HUDEP-2 (cell line): ENCODE measurements at regions not wholly inside any gene's neighbourhood (a gene's known extent, or its start where the extent isn't known, plus 50 kb on each side); places are given as distances from the start of the nearest gene placed in this dataset.
"Not testable (repeated sequence)": the region's sequence is repeated elsewhere in the genome, so short reads cannot be mapped to it uniquely, and the experiment has no call there.

Experiments used
- DNase-seq, 76 experiments: peaks; one replicate each; lab custom pipeline; 2025; ENCODE audit not compliant: unreplicated experiment in 76 of 76; lab: John Stamatoyannopoulos, UW

DNA sequence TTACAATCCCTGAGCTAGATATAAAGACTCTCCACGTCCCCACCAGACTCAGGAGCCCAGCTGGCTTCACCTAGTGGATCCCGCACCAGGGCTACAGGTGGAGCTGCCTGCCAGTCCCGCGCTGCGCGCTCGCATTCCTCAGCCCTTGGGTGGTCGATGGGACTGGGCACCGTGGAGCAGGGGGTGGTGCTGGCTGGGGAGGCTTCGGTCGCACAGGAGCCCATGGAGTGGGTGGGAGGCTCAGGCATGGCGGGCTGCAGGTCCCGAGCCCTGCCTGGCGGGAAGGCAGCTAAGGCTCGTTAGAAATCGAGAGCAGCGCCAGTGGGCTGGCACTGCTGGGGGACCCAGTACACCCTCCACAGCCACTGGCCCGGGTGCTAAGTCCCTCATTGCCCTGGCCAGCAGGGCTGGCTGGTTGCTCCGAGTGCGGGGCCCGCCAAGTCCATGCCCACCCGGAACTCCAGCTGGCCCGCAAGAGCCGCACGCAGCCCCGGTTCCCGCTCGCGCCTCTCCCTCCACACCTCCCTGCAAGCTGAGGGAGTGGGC, 423.7 kb downstream of the OLFM4 start:
- DNase-seq, result not testable (repeated sequence)

DNA sequence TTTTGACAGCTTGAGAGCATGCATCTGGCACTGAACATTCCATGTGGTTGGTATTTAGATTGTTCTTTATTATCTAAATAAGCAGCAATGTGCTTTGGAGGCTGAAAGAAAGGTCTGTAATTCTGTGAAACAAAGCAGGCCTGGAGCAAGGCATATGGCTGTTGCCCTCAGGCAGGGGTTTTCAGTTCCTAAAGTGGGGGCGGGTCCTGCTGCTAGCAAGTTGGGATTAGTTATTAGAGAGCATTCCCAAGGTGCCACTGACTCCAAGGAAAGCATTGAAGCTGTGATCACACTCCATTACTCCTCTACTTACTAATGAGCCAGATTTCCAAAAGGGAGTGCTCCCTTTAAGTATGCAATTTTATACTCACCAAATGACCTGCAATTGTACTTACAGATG, 432.2 kb downstream of the OLFM4 start:
- no peak for DNase-seq

DNA sequence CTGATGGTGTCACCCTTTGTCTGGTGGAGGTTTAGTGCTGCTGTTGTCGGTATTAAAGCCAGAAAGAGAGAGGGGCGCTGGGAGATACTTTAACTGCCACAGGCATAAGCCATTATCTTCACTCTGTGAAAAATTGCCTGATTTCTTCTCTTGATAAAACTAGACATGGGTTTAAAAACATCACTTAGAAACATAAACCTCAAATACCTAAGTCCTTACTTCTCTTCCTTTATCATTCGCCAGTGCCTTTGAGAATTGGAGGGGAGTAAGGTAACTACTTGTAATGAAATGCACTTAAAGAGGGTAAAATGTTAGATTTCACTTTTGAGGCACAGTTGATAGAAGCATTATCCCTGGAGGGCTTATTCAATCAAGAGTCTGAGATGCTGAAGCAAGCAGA, 434.5 kb downstream of the OLFM4 start:
- DNase-seq, result no peak

DNA sequence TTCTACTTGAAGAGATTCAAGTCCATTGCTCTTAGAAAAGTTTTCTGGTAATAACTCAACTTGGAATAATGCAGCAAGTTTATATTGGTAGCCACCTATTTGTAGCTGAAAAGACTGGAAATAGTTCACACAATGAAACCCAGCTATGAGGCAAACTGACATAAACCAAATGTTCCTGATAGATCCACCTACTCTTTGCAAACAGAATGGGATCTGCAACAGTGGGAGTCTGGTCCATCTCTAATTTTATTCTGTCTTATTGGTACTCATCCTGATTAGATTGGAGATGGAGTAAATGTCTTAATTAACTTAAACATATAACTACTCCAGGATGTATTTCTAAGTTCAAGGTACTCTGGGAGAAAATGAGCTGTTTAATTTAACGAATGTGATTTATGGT, 438.0 kb downstream of the OLFM4 start:
- no peak for DNase-seq

DNA sequence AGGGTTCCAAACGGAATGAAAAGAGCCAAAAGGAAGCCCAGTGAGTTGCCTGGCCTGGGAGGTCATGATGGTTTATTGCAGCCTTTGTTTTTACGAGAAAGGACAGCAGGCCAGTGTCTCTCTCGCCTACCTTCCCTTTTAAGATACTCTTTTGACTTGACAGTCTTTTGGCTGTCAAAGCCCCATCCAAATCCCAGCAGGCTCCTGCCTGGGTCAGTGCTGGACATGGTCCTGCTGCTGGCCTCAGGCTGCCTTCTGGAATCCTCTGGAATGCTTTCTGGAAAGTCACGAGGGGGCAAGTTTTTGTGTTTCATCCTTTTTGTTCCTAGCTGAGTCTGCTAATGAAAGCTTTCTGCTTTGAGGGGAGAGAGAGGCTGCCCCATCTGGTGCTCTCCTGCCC, 444.8 kb downstream of the OLFM4 start:
- no peak for DNase-seq

DNA sequence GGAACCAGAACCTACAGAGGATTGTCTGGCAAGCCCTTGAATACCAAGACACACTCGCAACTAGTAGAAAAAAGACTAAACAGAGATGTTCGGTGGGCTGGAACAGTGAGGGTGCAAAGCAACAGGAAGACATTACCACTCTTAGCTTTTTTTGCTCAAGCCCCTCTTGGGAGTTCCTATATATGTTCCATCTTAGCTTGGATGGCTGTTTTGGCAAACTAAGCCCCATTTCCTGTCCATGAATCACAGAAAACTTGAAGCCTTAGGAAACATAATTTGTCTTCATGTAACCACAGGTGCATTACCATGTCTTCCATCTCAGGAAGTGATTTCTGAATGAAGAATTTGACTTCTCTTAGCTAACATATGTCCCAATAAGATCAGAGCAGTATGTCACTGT, 446.3 kb downstream of the OLFM4 start:
- no peak for DNase-seq

DNA sequence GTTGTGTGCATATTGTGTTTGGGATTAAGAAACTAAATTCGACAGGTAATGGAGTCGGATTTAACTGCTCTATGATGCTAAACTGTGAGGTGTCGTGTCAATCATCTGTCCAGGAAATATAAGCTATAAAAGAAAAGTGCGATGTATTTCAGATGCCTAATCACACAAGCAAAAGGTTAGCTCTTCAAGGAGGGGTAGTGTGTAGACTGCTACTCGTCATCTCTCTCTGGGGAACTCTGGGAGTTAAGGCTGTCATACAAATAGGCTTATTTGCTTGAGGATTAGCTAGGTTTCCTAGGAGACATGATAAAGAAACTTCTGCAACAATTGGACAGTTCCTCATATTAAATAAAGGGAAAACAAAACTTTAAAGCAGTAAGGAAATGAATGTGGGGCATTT, 462.1 kb downstream of the OLFM4 start:
- no peak for DNase-seq

DNA sequence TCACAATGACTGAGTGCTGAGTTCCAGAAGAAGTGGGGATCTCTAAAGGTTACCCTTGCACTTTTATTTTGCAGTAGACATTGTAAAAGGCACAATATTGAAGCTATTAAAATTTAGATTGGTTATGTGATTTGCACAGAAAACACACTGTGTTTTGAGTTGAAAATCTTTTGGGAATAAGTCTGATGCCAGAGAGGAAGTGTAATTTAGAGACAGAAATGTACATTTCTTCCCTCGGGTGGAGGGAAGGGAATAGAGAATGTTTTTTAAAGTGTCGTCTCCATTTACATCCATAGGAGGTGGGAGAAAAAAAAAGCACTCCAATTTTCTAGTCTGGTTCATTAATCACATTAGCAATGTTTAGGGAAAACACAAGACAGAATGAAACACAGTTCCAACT, 465.8 kb downstream of the OLFM4 start:
- DNase-seq, result no peak

DNA sequence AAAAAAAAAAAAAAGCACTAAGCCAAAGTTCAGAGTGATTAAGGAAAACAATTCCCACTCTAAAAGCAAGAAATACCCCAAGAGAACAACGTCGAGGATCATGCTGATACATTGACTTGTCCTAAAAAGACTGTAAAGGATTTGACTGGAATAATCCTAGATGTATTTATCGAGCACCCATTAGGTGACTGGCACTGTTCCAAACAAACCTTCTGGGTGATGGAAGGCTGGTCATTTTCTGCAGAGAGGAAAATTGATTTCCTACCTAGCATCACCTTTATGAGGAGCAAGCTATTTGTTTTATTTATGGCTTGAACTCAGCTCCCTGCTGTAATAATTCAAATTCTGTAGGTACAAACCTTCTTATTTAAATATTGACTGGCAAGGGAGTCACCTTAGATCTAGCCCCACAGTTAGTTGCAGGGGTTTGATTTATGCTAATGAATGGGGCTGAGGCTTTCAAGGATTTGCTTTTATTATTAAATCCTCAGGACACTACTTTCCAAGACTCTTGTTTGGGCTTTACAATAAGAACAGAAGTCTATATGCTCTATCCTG, 471.0 kb downstream of the OLFM4 start:
- no peak for DNase-seq

DNA sequence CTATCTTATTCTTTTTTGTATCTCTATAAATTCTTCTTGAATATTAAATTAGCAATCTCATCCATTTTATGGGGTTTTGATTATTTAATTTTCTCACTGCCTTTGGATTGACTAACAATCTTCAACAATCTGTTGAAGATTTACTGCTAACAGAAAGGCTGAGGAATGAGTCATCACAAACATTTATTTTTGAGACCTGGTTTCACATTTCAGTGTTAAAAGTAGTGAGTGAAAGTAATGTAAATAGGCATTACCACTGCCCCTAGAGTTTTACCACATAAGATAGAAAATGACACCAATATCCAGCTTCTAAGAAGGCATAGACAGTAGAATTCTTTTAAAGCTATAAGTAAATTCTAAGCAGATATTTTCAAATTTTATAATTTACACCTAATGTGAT, 472.8 kb downstream of the OLFM4 start:
- no peak for DNase-seq

DNA sequence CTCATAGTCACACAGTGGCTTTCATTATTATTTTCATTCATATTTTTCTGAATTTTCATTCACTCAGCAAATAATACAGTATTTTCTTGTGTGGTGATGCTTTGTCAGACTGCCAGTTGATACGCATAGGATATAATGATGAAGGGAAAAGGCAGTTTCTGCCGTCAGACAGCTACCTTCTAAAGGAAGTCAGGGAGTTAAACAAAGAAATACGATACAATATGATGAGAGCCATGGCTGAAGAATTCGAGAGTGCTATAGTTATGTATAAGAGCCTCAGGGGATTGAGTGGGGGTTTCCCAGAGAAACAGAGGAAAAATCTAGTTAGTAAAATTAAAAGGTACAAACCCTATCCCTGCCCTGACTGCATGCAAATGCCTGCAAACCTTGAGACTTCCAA, 479.1 kb downstream of the OLFM4 start:
- DNase-seq, result no peak

DNA sequence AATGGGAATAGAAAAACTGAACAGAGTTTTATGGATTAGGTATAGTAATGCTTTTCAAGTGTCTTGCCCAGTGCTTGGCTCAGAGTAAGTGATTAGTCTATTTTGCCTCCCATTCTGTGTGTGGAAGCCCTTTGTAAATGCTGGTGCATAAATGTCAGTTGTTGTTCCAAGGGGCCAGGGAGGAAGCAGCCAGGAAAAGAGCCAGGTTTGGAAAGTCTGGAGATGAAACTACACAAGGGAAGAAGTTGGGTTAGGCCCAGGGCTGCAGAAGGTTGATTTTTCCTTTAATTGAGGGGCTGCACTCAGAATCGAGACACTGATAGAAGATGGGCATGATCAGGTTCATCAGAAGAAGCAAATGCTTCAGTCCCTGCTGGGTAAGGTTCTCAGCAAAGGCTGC, 484.0 kb downstream of the OLFM4 start:
- no peak for DNase-seq

DNA sequence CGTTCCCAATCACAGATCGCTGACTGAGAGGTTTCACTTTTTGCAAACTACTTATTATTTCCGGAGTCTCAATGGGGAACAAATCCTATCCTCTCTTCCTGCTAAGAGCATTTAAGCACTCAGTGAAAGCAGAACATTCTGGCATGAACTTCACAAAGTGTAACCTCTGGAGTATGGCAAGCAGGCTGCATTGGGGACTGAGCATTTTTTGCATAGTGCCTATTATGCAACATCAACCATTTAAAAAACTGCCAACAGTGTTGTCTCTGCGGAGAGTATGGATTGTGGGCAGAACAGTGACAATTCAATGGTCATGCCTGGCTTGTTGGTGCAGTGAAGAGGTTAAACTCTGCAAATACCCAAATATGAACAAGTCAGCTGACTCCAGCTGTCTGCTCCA, 484.6 kb downstream of the OLFM4 start:
- no peak for DNase-seq

DNA sequence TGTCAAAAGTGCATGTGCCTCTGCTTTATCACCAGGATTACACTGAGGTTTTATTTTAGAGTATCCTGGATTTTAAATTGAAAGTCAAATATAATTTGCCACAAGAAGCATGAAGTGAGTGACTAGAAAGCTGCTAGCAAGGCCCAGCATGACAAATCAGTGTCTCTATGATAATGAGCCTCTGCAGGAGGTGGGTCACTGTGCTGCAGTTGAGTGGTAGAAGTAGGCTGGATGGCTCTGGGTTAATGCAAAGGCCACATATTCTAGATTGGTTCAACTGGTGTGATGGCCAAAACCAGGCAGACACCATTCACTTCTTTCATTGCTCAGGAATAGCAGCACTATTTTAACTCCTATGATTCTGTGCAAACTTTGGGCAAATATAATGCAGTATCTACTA, 491.5 kb downstream of the OLFM4 start:
- DNase-seq, result no peak

DNA sequence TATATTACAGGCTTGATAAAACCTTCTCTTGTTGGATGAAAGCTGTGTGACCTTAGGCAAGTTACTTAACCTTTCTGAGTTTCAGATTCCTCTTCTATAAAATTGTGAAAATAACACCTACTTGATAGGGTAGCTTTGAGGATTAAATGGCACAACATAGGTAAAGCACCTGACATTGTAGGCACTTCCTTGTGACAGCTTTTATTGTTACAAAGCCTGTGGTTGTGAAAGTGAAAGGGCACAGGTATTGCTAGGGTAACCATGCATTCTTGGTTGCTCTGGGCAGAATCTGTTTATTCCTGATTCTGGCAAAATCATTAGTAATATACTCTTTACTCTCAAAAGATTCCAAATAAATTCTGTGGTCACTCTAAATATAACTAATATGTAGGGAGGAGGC, 493.4 kb downstream of the OLFM4 start:
- DNase-seq, result no peak

DNA sequence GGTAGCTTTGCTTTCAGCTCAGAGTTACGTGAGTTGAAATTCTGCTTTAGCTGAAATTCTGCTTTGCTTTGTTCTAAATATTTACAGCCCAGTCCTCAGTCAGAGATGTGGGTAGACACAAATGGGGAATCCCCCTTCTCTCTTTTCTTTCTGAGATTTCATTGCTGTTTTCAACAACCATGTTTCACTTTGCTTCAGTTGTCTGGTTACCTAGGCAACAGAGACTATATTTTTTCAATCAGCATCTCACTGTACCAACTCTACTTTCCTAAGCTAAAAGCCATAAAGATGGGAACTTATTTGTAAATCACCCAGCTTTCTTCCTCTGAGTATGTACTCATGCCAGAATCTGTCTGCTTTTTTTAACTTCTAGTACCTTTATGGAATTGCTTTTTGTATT, 509.0 kb downstream of the OLFM4 start:
- DNase-seq, result no peak

DNA sequence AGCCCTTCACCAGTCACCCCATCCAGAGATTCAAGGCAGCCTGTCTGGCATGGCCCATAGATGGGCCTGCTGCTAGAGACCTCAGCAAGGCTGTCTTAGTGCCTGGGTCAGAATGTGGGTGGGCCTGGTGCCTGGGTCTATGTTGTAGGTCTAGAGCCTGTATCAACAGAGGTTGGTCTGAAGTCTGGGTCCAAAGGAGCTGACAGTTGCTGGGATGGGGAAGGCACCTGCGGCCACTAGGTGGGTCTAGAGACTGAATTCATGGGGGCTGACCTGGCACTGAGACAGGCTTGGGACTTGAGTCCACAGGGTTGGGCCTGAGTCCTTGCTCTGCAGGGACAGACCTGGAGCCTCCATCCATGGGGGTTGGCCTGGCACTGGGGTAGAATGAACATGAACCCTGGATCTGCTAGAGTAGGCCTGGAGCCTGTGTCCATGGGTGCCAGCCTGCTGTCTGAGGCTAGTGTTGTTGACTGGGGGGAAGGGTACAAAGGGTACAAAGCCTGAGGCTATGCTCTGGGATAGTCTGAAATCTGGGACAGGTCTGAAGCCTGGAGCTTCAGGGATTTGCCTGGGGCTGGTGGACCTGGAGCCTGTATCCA, 516.8 kb downstream of the OLFM4 start:
- no peak for DNase-seq

DNA sequence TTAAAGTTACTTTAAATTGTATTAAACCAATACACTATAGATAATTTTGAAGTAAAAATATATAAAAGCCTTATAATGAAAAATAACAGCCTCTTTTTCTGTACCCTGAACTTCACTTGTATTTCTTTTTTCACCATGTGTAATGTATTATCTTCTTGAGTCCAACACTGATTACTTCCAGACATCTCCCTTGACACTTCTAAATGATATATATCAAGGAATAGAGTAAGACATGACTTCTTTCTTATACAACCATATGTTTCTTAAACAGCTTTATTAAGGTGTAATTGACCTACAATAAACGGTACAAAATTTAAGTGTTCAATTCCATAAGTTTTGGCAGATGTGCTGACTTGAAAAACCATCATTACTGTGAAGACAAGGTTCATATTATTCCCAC, 531.9 kb downstream of the OLFM4 start:
- no peak for DNase-seq

DNA sequence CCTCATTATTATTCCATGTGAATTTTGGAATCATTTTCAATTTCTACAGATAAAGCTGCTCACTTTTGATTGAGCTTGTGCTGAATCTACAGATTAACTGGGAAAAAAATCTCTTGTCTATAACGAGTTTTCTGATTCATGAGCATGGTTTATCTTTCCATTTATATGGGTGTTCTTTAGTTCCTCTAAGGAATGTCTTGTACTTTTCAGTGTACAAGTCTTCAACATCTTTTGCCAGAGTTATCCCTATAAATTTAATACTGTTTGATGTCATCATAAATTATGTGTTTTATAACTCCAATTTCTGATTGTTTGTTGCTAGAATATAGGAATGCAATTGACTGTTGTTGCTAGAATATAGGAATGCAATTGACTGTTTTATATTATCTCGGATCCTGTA, 533.8 kb downstream of the OLFM4 start:
- no peak for DNase-seq

DNA sequence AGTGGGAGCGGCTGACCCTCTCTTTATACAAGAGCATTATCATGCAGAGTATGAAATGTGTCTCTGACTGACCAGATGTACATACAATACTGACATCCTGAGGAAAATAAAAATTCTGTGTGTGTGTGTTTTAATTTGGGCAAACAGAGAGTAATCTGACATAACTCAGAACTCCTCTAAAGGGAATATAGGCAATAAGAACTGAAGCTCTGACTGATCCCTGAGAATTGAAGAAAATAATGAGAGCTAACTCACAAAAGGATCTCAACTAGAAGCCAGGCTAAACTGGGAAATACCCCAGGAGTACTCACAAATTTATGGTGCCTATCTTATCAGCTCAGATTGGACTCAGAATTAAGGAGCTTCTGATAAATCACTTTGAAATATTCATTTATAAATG, 539.9 kb downstream of the OLFM4 start:
- no peak for DNase-seq

DNA sequence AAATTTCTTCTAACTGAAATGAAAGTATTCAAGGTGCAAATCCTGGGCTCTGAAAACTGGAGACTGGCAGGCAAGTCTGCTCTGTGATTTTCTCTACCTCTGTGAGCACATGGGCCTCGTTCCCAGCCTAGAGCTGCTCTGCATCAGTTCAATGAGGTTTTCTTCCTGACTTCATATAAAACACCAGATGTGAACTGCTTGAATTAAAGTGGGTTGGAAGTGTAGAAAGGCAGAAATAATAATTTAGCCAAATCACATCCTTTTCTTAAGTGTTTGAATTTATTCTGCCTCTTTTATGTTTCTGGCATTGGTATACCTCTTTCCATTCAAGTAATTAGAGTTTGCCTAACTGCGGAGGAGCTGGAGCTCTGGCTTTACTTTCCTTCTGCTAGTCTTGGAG, 540.8 kb downstream of the OLFM4 start:
- no peak for DNase-seq

DNA sequence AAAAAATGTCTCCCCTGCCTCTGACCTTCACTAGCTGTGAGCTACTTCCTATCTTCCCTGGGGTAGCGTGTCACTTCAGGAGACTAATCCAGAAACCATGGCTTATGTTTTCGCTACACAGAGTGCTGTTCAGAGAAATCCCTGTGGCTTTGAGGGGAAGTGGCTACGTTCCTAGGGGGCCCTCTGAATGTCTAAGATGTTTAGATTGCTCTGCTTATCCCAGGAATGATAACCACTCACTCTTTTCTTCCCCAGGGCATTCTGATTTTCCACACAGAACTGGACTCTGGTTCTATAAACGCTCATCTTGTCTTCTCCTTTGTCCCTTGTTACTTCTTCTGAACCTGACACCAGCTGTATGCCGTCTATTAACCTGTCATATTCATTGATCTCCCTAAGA, 572.5 kb downstream of the OLFM4 start:
- no peak for DNase-seq

DNA sequence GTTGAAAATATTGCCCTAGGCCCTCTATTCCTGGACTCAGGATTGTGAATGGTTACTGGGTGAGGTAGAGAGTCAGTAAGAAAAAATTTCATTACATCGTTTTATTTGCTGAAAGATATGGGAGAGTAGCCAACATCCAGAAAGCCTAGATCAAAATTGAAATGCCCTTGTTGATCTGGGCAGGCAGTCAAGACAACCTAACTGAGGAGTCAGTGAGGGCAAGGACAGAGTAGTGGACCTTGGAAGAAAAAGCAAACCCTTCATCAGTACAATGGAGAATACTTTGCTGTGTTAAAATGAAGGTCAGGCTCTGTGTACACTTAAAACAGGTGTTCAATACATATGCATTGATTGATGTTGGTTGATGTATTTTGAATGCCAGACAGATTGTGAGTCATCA, 576.7 kb downstream of the OLFM4 start:
- DNase-seq, result no peak
